GM19023 (cell line): ENCODE measurements at regions not wholly inside any gene's neighbourhood (a gene's known extent, or its start where the extent isn't known, plus 50 kb on each side); places are given as distances from the start of the nearest gene placed in this dataset.

Experiments
- ATAC-seq: cut with Tn5 transposase; IDR thresholded peaks from one replicate; pipeline ENCODE4 v1.9.1; 2021; ENCODE audit warnings: mild to moderate bottlenecking, moderate library complexity; ENCODE audit not compliant: unreplicated experiment

GRCh38 chr1:14294006-14294405, 304.5 kb upstream of the KAZN start:
- no peak for ATAC-seq

DNA sequence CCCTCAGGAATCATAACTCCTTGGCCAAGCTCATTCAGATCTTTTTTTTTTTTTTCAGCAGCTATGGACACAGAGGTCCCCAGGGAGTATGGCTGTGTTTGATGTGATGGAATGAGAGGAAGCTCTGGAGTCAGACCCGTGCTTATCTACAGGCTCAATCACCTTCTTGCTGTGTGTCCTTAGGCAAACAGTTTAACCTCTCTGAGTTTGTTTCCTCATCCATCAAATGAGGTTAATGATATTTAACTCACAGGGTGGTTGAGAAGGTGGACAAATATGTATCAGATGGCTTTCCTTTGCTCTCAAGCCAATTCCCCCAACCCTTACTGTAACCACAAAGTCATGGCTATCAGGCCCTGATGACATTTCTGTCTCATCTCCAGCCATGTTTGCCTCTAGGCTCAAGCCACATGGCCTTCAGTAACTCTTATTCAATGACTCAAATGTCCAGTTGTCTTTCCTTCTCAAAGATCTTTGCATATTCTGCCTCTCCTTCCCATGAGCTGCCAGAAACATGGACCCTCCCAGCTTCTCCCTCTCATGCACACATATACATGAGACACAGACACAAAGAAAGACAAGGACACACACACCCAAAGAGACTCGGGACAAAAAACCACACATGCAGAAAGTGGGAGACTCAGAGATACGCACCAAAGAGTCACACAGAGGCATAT, 303.5 kb upstream of the KAZN start:
- ATAC-seq: no peak

DNA sequence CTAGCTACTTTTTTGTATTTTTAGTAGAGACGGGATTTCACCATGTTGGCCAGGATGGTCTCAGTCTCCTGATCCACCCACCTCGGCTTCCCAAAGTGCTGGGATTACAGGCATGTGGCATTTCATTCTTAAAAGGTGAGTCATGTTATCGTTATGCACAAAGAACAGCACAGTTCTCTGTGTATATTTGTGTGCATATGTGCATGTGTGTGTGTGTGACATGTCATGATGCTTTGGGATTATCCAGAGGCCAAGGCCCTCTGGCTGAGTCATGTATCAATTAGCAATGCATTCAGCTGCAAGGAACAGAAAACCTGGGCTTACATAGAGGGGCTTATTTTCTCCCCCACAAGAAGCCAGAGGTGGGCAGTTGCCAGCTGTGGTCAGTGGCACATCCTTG, 301.7 kb upstream of the KAZN start:
- no peak for ATAC-seq

- no peak for ATAC-seq
Measured at GRCh38 chr1:14297356-14297755, 301.1 kb upstream of the KAZN start.

GRCh38 chr1:14298806-14299205, 299.7 kb upstream of the KAZN start:
- no peak for ATAC-seq

DNA sequence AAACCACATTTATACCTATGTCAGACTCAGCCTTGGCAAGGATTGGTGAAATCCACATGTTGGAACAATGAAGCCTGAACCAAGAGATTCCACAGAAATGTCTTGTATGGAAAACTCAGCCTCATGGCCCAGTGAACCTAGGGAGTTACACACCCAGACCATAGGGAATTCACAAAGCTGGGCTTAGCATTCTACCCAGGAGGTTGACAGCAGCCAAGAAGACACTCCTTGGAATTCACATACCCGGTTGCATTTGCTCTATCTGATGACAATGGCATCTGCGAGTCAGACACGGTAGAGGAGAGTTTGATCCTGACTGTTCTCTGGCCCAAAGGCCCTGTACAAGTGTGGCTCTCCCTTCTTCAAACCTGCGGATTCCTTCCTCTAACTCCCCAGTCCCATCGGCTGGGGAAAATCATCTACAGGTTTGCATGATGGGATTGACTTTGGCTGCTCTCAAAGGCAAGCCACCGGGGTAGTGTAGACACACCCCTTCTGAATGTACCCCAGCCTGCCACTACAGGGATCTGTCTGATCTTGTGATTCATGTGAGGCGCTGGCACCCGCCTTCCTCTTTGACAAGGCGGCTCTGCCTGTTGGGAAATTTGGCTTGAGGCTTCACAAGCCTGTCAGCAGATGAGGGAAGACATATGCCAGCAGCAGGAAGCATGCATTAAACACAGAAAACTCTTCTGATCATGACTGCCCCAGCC, 297.3 kb upstream of the KAZN start:
- ATAC-seq: no peak

- no peak for ATAC-seq
Measured at GRCh38 chr1:14301704-14302024, 296.8 kb upstream of the KAZN start.

DNA sequence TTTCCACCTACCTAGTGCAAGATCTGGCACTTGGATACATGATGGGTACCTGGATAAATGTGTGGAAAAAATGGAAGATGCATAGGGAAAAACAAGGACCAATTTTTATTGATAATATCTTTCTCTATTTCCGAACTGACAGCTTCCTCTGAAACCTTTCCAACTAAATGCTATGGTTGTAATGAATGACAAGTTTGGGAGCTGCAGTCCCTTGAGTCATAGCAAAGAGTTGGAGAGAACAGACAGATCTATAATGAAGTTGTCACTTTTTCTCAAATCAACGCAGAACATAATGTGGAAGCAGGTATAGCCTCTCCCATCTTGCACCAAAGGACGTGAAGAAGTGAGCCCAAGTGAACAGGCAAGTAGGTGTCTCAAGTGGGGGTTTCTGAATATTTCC, 296.5 kb upstream of the KAZN start:
- ATAC-seq: no peak

DNA sequence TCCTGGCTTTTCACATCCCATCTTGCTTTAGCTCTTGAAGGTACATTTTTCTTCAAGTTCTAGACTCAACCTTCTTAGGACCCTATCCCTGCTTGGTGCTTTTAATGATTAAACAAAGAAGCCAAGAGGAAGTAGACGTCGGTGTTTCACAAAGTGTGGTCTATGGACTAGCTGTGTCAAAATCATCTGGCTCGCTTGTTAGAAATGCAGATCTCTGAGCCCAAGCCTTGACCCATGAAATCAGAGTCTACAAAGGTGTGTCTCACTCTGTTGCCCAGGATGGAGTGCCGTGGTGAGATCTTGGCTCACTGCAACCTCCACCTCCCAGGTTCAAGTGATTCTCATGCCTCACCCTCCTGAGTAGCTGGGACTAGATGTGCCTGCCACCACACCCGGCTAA, 295.5 kb upstream of the KAZN start:
- ATAC-seq: no peak

GRCh38 chr1:14304381-14304865, 294.1 kb upstream of the KAZN start:
- no peak for ATAC-seq

- no peak for ATAC-seq
Measured at GRCh38 chr1:14308460-14308859, 290.0 kb upstream of the KAZN start.

GRCh38 chr1:14309984-14310383, 288.5 kb upstream of the KAZN start:
- ATAC-seq: no peak

GRCh38 chr1:14310476-14310875, 288.0 kb upstream of the KAZN start:
- ATAC-seq: no peak

- ATAC-seq: no peak
Measured at GRCh38 chr1:14313731-14314431, 284.6 kb upstream of the KAZN start.

- no peak for ATAC-seq
Measured at GRCh38 chr1:14318830-14319229, 279.7 kb upstream of the KAZN start.

GRCh38 chr1:14320518-14320917, 278.0 kb upstream of the KAZN start:
- no peak for ATAC-seq

DNA sequence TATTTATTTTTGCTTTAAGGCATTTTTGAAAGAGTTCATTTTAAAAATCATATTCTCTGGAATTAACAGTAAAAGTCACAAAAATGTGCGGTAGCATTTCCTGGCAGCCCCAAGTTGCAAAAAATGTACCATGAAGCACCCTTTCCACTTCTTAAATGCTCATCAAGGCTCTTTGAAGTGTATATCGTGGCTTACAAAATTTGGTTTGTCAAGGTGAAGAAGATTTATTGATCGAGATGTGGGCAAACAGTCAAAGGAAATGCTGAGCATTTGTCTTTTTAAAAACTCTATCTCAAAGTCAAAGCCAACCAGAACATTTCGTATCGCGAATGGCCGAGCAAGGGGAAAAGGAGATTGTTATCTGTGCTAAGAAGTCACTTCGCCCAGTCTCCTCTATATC, 277.5 kb upstream of the KAZN start:
- no peak for ATAC-seq

- ATAC-seq: no peak
Measured at GRCh38 chr1:14321422-14321821, 277.1 kb upstream of the KAZN start.

GRCh38 chr1:14323568-14324247, 274.8 kb upstream of the KAZN start:
- ATAC-seq: no peak

GRCh38 chr1:14324248-14324630, 274.2 kb upstream of the KAZN start:
- ATAC-seq: no peak

DNA sequence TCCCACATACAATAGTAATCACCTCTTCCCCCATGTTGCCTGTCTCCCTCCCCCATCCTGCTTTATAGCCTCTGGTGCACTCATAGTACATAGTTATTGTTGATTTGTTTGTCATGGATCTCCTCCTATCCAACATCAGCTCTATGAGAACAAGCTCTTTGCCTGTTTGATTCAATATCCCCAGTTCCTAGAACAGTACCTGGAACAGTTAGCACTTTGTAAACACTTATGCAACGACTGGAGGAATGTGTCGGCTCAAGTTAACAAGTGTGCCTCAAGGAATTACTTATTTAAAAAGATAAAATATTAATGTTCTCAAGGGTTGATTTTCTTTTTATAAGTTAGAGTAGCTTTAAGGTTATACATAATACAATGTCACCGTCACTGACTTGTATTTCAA, 271.6 kb upstream of the KAZN start:
- no peak for ATAC-seq

GRCh38 chr1:14328685-14329084, 269.8 kb upstream of the KAZN start:
- no peak for ATAC-seq
